ENCODE measurements at regions not wholly inside any gene's neighbourhood (a gene's known extent, or its start where the extent isn't known, plus 50 kb on each side); places are given as distances from the start of the nearest gene placed in this dataset.

DNA sequence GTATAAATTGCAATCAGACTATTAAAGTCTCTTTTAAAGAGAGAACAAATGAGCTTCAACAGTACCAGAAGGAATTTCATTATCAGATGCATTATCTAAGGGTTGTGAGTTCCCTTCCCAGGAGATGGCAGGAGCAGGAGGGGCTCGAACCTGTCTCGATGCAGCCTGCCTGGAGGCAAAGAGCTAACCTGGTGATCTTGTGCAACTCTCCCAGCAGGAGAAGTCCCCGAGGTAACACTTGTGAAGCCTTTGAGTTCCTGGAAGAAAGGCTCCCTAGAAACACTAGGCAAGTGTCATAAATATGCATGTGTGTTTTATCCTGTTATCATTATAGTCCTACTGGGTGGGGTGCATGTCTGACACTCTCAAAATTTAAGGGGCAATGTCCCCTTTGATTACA is 232.2 kb upstream of the ARID1B start:
- no peaks in the 10 kb centered on the region for H3K36me3 ChIP-seq (ENCODE audit: control insufficient read depth, insufficient read depth, low read length)
- H3K79me2 ChIP-seq, result no peaks in the 10 kb centered on the region
- no peak overlapping the region for H2AFZ ChIP-seq
- no peak overlapping the region for H3K4me2 ChIP-seq (ENCODE audit: low read length)
- H3K4me3 ChIP-seq (ENCODE audit: low read depth, low read length), result no peak overlapping the region
- TF ChIP-seq CTCF (IDR thresholded peaks at IDR 0.05), result no peak
- no peak overlapping the region for H3K9ac ChIP-seq
- no peaks in the 10 kb centered on the region for H3K9me3 ChIP-seq (ENCODE audit: control insufficient read depth, low read length)
- H3K27me3 ChIP-seq (ENCODE audit: control insufficient read depth, insufficient read depth, low read length), result no peaks in the 10 kb centered on the region
- no peak overlapping the region for H3K27ac ChIP-seq
- H3K4me1 ChIP-seq, result no peaks in the 10 kb centered on the region

- Histone ChIP-seq H3K4me2 (ENCODE audit: low read length) (no peak overlapping the region), H2AFZ (no peak overlapping the region), H3K4me1 (no peaks in the 10 kb centered on the region), H3K27ac (no peak overlapping the region), H3K27me3 (ENCODE audit: control insufficient read depth, insufficient read depth, low read length) (no peaks in the 10 kb centered on the region), H3K4me3 (ENCODE audit: low read depth, low read length) (no peak overlapping the region), H3K79me2 (no peaks in the 10 kb centered on the region), H3K9ac (no peak overlapping the region), H3K9me3 (ENCODE audit: control insufficient read depth, low read length) (no peaks in the 10 kb centered on the region), H3K36me3 (ENCODE audit: control insufficient read depth, insufficient read depth, low read length) (no peaks in the 10 kb centered on the region)
- no peak for TF ChIP-seq CTCF (IDR thresholded peaks at IDR 0.05)
Observed at GRCh38 chr6:156544046-156544445, 233.1 kb upstream of the ARID1B start.

- no peak for TF ChIP-seq CTCF (IDR thresholded peaks at IDR 0.05)
- no peaks in the 10 kb centered on the region for H3K27me3 ChIP-seq (ENCODE audit: control insufficient read depth, insufficient read depth, low read length)
- no peaks in the 10 kb centered on the region for H3K4me1 ChIP-seq
- H3K9me3 ChIP-seq (ENCODE audit: control insufficient read depth, low read length), result no peaks in the 10 kb centered on the region
- H3K4me3 ChIP-seq (ENCODE audit: low read depth, low read length), result no peak overlapping the region
- no peak overlapping the region for H2AFZ ChIP-seq
- no peaks in the 10 kb centered on the region for H3K36me3 ChIP-seq (ENCODE audit: control insufficient read depth, insufficient read depth, low read length)
- no peak overlapping the region for H3K27ac ChIP-seq
- no peak overlapping the region for H3K4me2 ChIP-seq (ENCODE audit: low read length)
- no peak overlapping the region for H3K9ac ChIP-seq
- H3K79me2 ChIP-seq, result no peaks in the 10 kb centered on the region
Observed at GRCh38 chr6:156543431-156543830, 233.7 kb upstream of the ARID1B start.

GRCh38 chr6:156538875-156539660 is 238.1 kb upstream of the ARID1B start:
- H3K36me3 ChIP-seq (ENCODE audit: control insufficient read depth, insufficient read depth, low read length), result no peaks in the 10 kb centered on the region
- H3K4me1 ChIP-seq, result no peaks in the 10 kb centered on the region
- H3K27ac ChIP-seq, result no peak overlapping the region
- TF ChIP-seq CTCF (IDR thresholded peaks at IDR 0.05), result no peak
- H3K27me3 ChIP-seq (ENCODE audit: control insufficient read depth, insufficient read depth, low read length), result no peaks in the 10 kb centered on the region
- no peaks in the 10 kb centered on the region for H3K79me2 ChIP-seq
- no peaks in the 10 kb centered on the region for H3K9me3 ChIP-seq (ENCODE audit: control insufficient read depth, low read length)
- no peak overlapping the region for H3K4me3 ChIP-seq (ENCODE audit: low read depth, low read length)
- H3K9ac ChIP-seq, result no peak overlapping the region
- no peak overlapping the region for H3K4me2 ChIP-seq (ENCODE audit: low read length)
- H2AFZ ChIP-seq, result no peak overlapping the region

GRCh38 chr6:156534594-156534993 is 242.6 kb upstream of the ARID1B start:
- no peak for TF ChIP-seq CTCF (IDR thresholded peaks at IDR 0.05)
- H3K9ac ChIP-seq, result no peak overlapping the region
- no peak overlapping the region for H3K27ac ChIP-seq
- H3K9me3 ChIP-seq (ENCODE audit: control insufficient read depth, low read length), result no peaks in the 10 kb centered on the region
- no peaks in the 10 kb centered on the region for H3K4me1 ChIP-seq
- H3K36me3 ChIP-seq (ENCODE audit: control insufficient read depth, insufficient read depth, low read length), result no peaks in the 10 kb centered on the region
- no peak overlapping the region for H3K4me3 ChIP-seq (ENCODE audit: low read depth, low read length)
- no peaks in the 10 kb centered on the region for H3K27me3 ChIP-seq (ENCODE audit: control insufficient read depth, insufficient read depth, low read length)
- no peak overlapping the region for H3K4me2 ChIP-seq (ENCODE audit: low read length)
- H3K79me2 ChIP-seq, result no peaks in the 10 kb centered on the region
- no peak overlapping the region for H2AFZ ChIP-seq
